ENCODE measurements at regions not wholly inside any gene's neighbourhood (a gene's known extent, or its start where the extent isn't known, plus 50 kb on each side); places are given as distances from the start of the nearest gene placed in this dataset.

GRCh38 chr1:4118746-4119515 lies 218.9 kb upstream of the C1orf174 start:
- intact Hi-C loops (cut with micrococcal nuclease), result no loop called here
- CTCF ChIA-PET, result interaction anchor here (0.6 kb wide), 1 partner anchor 185 kb away, joined by 3 read pairs; no protein-coding TSS in a partner anchor
- POLR2A ChIA-PET, result no interaction called here
- Mint-ChIP-seq H3K9me3 (ENCODE audit: unreplicated experiment) (peaks cover 6% of the 10 kb centered on the region), H3K27ac (ENCODE audit: low read depth, unreplicated experiment) (no peak overlapping the region), H3K4me3 (ENCODE audit: unreplicated experiment) (no peak overlapping the region), H3K4me1 (ENCODE audit: insufficient read depth, unreplicated experiment) (no peaks in the 10 kb centered on the region), H3K27me3 (ENCODE audit: insufficient read depth, unreplicated experiment) (no peaks in the 10 kb centered on the region), H3K36me3 (ENCODE audit: insufficient read depth, unreplicated experiment) (no peaks in the 10 kb centered on the region)
- no peak for TF ChIP-seq CTCF (IDR thresholded peaks at IDR 0.05; ENCODE audit: unreplicated experiment)
- no TSS peak for BruUV-seq (replicated peaks)
- DNase-seq (ENCODE audit: unreplicated experiment), result no peak

- H3K27ac Mint-ChIP-seq (ENCODE audit: low read depth, unreplicated experiment), result no peak overlapping the region
- H3K27me3 Mint-ChIP-seq (ENCODE audit: insufficient read depth, unreplicated experiment), result no peaks in the 10 kb centered on the region
- H3K36me3 Mint-ChIP-seq (ENCODE audit: insufficient read depth, unreplicated experiment), result peaks cover 3% of the 10 kb centered on the region
- DNase-seq (ENCODE audit: unreplicated experiment), result no peak
- intact Hi-C loops (cut with micrococcal nuclease), result no loop called here
- no peak for TF ChIP-seq CTCF (IDR thresholded peaks at IDR 0.05; ENCODE audit: unreplicated experiment)
- no peaks in the 10 kb centered on the region for H3K4me1 Mint-ChIP-seq (ENCODE audit: insufficient read depth, unreplicated experiment)
- ChIA-PET POLR2A (no interaction called here), CTCF (no interaction called here)
- H3K4me3 Mint-ChIP-seq (ENCODE audit: unreplicated experiment), result no peak overlapping the region
- no TSS peak for BruUV-seq (replicated peaks)
- peaks cover 2% of the 10 kb centered on the region for H3K9me3 Mint-ChIP-seq (ENCODE audit: unreplicated experiment)
Observed at GRCh38 chr1:4119516-4120220, 219.6 kb upstream of the C1orf174 start.

- intact Hi-C loops (cut with micrococcal nuclease), result no loop called here
- H3K27me3 Mint-ChIP-seq (ENCODE audit: insufficient read depth, unreplicated experiment), result no peaks in the 10 kb centered on the region
- CTCF ChIA-PET, result interaction anchor here (0.7 kb wide), 1 partner anchor 482 kb away, joined by 3 read pairs; no protein-coding TSS in a partner anchor
- no peak overlapping the region for H3K4me3 Mint-ChIP-seq (ENCODE audit: unreplicated experiment)
- no peak for DNase-seq (ENCODE audit: unreplicated experiment)
- BruUV-seq (replicated peaks), result no TSS peak
- H3K9me3 Mint-ChIP-seq (ENCODE audit: unreplicated experiment), result peaks cover 7% of the 10 kb centered on the region
- H3K36me3 Mint-ChIP-seq (ENCODE audit: insufficient read depth, unreplicated experiment), result peaks cover 6% of the 10 kb centered on the region
- no peaks in the 10 kb centered on the region for H3K4me1 Mint-ChIP-seq (ENCODE audit: insufficient read depth, unreplicated experiment)
- no peak overlapping the region for H3K27ac Mint-ChIP-seq (ENCODE audit: low read depth, unreplicated experiment)
- POLR2A ChIA-PET, result no interaction called here
- TF ChIP-seq CTCF (IDR thresholded peaks at IDR 0.05; ENCODE audit: unreplicated experiment), result no peak
Observed at GRCh38 chr1:4120557-4121292, 220.7 kb upstream of the C1orf174 start.

- H3K27ac Mint-ChIP-seq (ENCODE audit: low read depth, unreplicated experiment), result no peak overlapping the region
- peaks cover 7% of the 10 kb centered on the region for H3K9me3 Mint-ChIP-seq (ENCODE audit: unreplicated experiment)
- CTCF ChIA-PET, result interaction anchor here (0.7 kb wide), 1 partner anchor 481 kb away, joined by 3 read pairs; no protein-coding TSS in a partner anchor
- H3K27me3 Mint-ChIP-seq (ENCODE audit: insufficient read depth, unreplicated experiment), result no peaks in the 10 kb centered on the region
- DNase-seq (ENCODE audit: unreplicated experiment), result no peak
- no peak overlapping the region for H3K4me3 Mint-ChIP-seq (ENCODE audit: unreplicated experiment)
- intact Hi-C loops (cut with micrococcal nuclease), result no loop called here
- H3K4me1 Mint-ChIP-seq (ENCODE audit: insufficient read depth, unreplicated experiment), result no peaks in the 10 kb centered on the region
- no TSS peak for BruUV-seq (replicated peaks)
- peaks cover 6% of the 10 kb centered on the region for H3K36me3 Mint-ChIP-seq (ENCODE audit: insufficient read depth, unreplicated experiment)
- POLR2A ChIA-PET, result interaction anchor here (1.0 kb wide), 1 partner anchor 9 kb away, joined by 3 read pairs; no protein-coding TSS in a partner anchor
- TF ChIP-seq CTCF (IDR thresholded peaks at IDR 0.05; ENCODE audit: unreplicated experiment), result no peak
Observed at GRCh38 chr1:4121293-4121684, 221.2 kb upstream of the C1orf174 start.

Measured in MCF 10A (cell line).